D721Med (cell line): ENCODE measurements at regions not wholly inside any gene's neighbourhood (a gene's known extent, or its start where the extent isn't known, plus 50 kb on each side); places are given as distances from the start of the nearest gene placed in this dataset.
A peak's percentile ranks its signal among the peaks of the same experiment; 100 is the strongest.

Source experiments
- DNase-seq: peaks from one replicate; pipeline ENCODE4 v3.0.0; 2011; ENCODE audit warnings: low spot score; ENCODE audit not compliant: insufficient read length
- FAIRE-seq: peaks from 2 replicates; lab custom pipeline; 2011; peaks lifted over from hg19 to GRCh38; lab: Jason Lieb, UNC
- TF ChIP-seq, protein P1 (sequence below): IDR thresholded peaks from 2 replicates; pipeline ENCODE4 v1.5.1; 2012; ENCODE audit warnings: mild to moderate bottlenecking, control low read depth; ENCODE audit not compliant: insufficient read depth; ENCODE audit errors: missing control alignments

DNA sequence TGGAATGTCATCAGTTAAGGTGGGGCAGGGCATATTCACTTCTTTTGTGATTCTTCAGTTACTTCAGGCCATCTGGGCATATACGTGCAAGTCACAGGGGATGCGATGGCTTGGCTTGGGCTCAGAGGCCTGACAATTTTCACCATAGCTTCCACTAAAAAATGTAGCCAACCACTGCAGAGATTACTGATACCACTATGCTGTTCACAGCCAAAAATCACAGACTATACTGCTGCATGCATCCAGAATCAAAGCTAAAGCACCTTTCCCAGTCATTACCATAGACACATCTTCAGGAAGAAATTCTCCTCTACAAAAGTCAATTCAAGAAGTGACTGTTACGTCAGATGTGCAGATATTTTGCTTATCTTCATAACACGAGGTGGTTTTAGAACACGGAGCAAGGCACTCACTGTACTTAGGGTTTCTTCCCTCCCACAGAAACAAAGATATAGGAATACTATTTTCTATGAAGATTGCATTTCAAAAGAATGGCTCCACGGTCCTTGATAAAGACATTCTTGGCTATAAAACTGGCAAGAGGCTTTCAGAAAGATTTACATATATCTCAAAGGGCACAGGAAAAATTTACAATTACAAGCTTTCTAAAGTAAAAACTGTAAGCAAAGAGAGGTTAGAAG lies 1556.6 kb upstream of the PRR20A start:
- TF ChIP-seq, protein P1, sequence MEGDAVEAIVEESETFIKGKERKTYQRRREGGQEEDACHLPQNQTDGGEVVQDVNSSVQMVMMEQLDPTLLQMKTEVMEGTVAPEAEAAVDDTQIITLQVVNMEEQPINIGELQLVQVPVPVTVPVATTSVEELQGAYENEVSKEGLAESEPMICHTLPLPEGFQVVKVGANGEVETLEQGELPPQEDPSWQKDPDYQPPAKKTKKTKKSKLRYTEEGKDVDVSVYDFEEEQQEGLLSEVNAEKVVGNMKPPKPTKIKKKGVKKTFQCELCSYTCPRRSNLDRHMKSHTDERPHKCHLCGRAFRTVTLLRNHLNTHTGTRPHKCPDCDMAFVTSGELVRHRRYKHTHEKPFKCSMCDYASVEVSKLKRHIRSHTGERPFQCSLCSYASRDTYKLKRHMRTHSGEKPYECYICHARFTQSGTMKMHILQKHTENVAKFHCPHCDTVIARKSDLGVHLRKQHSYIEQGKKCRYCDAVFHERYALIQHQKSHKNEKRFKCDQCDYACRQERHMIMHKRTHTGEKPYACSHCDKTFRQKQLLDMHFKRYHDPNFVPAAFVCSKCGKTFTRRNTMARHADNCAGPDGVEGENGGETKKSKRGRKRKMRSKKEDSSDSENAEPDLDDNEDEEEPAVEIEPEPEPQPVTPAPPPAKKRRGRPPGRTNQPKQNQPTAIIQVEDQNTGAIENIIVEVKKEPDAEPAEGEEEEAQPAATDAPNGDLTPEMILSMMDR, result no peak
- DNase-seq (no peak), FAIRE-seq (no peak)

DNA sequence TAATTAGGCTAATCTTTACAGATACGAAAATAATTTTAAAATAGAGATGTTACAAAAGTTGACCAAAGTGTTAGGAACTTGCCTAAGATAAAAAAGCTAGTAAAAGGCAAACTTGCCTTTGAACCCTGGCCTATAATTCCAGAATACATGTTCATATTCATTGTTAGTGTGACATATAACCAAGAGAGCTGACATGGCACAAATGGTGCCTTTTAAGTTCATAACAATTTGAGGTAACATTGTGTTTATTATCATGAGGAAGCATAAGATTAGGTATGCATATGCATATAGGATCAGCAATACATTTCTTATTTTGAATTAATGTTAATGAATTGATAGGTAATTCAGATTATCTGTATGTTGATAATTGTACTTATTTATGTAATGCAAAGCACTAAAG lies 1537.9 kb upstream of the PRR20A start:
- FAIRE-seq, result peak; percentile 48
- TF ChIP-seq, protein P1, result no peak
- DNase-seq, result no peak

DNA sequence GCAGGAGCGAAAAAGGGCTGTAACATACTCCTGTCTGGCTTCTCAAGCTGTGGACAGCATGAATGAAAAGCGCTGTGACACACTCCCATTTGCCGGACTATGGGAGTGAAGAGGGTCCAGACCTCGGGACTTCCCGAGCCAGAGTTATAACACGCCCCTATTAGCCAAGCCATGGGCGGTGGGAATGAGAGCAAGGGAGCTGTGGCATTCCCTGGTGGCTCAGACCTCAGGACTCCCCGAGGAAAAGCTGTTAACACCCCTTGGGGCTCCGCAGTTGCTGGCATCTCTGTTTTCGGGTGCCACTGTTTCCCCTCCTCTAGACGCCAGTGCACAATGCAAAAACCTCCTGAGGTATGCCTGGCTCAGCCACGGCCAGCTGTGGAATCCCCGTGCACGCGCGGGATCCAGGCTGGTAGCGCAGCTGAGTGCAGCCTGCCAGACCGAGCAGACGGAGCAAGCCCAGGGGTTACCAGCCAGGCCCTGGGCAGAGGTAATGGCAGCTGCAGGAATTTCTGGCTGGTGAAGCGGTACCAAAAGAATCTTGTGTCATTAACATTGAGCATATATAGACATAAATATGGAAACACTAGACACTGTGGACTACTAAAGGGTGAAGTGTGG lies 1534.6 kb upstream of the PRR20A start:
- DNase-seq (no peak), FAIRE-seq (no peak)
- TF ChIP-seq, protein P1, result no peak

DNA sequence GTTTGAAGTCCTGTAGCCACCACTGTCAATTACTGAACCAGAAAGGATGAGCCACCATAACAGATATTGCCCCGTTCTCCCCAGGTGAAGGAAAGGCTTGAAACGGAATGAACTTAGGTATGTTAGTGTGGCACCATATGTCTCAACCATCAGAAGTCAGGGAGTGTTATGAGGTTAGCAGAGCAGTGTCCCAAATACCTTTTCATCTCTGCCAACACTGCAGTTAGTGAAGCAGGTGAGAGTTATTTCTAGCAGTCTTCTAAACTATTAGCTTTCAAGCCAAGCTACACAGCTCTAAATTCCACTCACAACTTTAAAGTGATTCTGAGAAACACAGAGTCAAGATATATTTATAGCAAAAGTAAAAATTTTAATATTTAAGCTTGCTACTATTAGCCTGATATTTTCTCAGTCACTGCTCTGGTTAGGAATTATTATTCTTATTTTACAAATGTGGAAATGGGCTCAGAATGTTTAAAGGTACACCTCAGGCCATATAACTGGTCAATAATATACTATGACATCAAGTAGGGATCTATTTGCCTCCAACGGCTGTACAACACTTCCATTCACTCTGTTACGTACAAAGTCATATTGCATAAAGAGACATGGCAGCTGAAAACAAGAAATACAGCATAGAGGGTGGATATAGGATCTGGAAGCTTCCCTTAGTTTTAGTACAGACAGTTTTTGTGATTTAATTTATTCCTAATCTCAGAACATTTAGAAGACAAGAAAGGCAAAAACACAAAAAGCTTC lies 1527.1 kb upstream of the PRR20A start:
- TF ChIP-seq, protein P1, result no peak
- no peak for DNase-seq
- no peak for FAIRE-seq

GRCh38 chr13:55615081-55615480 lies 1525.6 kb upstream of the PRR20A start:
- DNase-seq (no peak), FAIRE-seq (no peak)
- TF ChIP-seq, protein P1, result no peak

- DNase-seq, result no peak
- TF ChIP-seq, protein P1, result no peak
- no peak for FAIRE-seq
These were observed 1523.5 kb upstream of the PRR20A start for GRCh38 chr13:55617241-55617640.
